Colonic mucosa (tissue), 4 donors: ENCODE measurements at regions not wholly inside any gene's neighbourhood (a gene's known extent, or its start where the extent isn't known, plus 50 kb on each side); places are given as distances from the start of the nearest gene placed in this dataset.

ENCODE experiments used
- DNase-seq: peaks from one replicate; pipeline ENCODE4 v3.0.0-alpha.2; 2020
- H3K27ac ChIP-seq: fragments of 200-600 bp; one replicate; pipeline ENCODE4 v1.8.0; 2021
- H3K27me3 ChIP-seq: fragments of 200-600 bp; one replicate; pipeline ENCODE4 v1.8.0; 2021
- H3K36me3 ChIP-seq: fragments of 200-600 bp; one replicate; pipeline ENCODE4 v1.8.0; 2021
- H3K4me1 ChIP-seq: fragments of 200-600 bp; one replicate; pipeline ENCODE4 v1.8.0; 2021; ENCODE audit warnings: mild to moderate bottlenecking
- H3K4me3 ChIP-seq: fragments of 200-600 bp; one replicate; pipeline ENCODE4 v1.8.0; 2021
- H3K9ac ChIP-seq, 2 donors: one replicate each; pipeline ENCODE4 v1.7.0; 2013; ENCODE audit warnings: control low read depth in 2 of 2, low read depth in 2 of 2, low read length in 2 of 2
- H3K9me3 ChIP-seq: fragments of 200-600 bp; one replicate; pipeline ENCODE4 v1.8.0; 2021
- intact Hi-C: fragments of 100-400 bp; cut with DNase I; formaldehyde crosslinking; loops from one replicate; pipeline ENCODE4 v1.14.1; 2022
- TF ChIP-seq, protein P1 (sequence below): fragments of 200-600 bp; IDR thresholded peaks from one replicate; pipeline ENCODE4 v1.8.0; 2022; ENCODE audit warnings: antibody characterized with exemption, mild to moderate bottlenecking
- donor health status: healthy.
- donor health status: DM: no; HTN: no; CAD: no.
- donor health status: DM: no; HTN: no; CAD: no.

DNA sequence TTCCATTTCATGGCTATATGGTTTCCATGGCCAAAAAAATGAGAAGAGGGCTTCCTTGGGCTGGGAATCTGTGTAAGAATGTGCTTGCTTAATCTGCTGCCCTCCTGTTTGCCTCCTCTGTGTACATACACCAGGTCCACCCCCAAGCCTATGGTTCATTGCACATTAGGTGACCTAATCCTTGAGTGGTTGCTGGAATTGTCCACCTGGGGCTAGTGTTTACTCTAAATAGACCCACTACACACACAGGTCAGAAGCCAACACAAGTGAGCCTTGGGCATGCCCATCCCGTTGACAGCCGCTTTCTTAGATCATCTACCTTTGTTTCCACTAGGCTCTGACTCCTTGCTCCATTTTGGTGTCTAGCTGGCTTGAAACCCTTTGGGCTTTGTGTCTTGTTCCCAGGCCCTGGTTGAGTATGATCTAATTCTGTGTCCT, 59.2 kb upstream of the ATL2 start:
- Histone ChIP-seq H3K9me3 (no peaks in the 10 kb centered on the region), H3K27me3 (no peaks in the 10 kb centered on the region), H3K4me1 (no peaks in the 10 kb centered on the region), H3K27ac (no peak overlapping the region), H3K9ac (no peak overlapping the region), H3K4me3 (no peak overlapping the region), H3K36me3 (no peaks in the 10 kb centered on the region)
- DNase-seq: no peak
- intact Hi-C loops: no loop called here
- TF ChIP-seq, protein P1, sequence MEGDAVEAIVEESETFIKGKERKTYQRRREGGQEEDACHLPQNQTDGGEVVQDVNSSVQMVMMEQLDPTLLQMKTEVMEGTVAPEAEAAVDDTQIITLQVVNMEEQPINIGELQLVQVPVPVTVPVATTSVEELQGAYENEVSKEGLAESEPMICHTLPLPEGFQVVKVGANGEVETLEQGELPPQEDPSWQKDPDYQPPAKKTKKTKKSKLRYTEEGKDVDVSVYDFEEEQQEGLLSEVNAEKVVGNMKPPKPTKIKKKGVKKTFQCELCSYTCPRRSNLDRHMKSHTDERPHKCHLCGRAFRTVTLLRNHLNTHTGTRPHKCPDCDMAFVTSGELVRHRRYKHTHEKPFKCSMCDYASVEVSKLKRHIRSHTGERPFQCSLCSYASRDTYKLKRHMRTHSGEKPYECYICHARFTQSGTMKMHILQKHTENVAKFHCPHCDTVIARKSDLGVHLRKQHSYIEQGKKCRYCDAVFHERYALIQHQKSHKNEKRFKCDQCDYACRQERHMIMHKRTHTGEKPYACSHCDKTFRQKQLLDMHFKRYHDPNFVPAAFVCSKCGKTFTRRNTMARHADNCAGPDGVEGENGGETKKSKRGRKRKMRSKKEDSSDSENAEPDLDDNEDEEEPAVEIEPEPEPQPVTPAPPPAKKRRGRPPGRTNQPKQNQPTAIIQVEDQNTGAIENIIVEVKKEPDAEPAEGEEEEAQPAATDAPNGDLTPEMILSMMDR: no peak

DNA sequence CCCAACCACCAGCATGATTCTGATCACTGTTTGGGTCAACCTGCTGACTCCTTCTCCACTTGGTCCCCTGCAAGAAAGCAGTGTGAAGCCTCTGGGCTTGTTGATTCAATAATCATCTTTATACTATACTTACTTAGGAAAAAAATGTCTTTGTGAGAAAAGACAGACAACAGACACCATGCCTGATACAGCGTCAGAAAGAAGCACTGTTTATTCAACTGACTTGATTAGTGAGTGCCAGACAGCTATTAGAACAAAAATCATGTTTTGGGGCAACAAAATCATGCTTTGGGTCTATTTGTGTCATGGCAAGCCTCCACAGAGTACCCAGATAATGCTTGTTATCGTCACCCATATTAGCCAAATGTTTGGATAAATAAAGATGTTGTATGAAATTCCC, 58.7 kb upstream of the ATL2 start:
- intact Hi-C loops: no loop called here
- no peaks in the 10 kb centered on the region for H3K27me3 ChIP-seq
- TF ChIP-seq, protein P1: no peak

DNA sequence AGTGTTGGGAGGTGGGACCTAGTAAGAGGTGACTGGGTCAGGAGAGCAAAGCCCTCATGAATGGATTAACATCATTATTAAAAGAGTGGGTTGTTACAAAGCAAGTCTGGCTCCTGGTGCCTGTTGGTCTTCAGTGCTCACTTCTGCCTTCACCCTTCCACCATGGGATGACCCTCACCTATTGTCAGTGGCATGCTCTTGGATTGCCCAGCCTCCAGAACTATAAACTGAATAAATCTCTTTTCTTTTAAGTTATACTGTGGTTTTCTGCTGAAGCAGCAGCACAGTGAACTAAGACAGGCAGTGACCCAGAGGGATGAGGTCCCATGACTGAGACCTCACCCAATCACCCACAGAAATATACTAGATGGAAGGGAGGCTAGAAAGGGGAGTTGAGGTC, 57.5 kb upstream of the ATL2 start:
- Histone ChIP-seq H3K9ac (no peak overlapping the region), H3K4me3 (no peak overlapping the region), H3K27me3 (no peaks in the 10 kb centered on the region), H3K4me1 (no peaks in the 10 kb centered on the region), H3K9me3 (no peaks in the 10 kb centered on the region), H3K36me3 (no peaks in the 10 kb centered on the region), H3K27ac (no peak overlapping the region)
- TF ChIP-seq, protein P1: no peak
- intact Hi-C loops: no loop called here
- DNase-seq: no peak

More for the DNA sequence above, 58.7 kb upstream of the ATL2 start:
- no peak overlapping the region for H3K4me3 ChIP-seq
- no peak for DNase-seq
- H3K9ac ChIP-seq: no peak overlapping the region
- no peaks in the 10 kb centered on the region for H3K4me1 ChIP-seq
- H3K36me3 ChIP-seq: no peaks in the 10 kb centered on the region
- H3K27ac ChIP-seq: no peak overlapping the region
- no peaks in the 10 kb centered on the region for H3K9me3 ChIP-seq

DNA sequence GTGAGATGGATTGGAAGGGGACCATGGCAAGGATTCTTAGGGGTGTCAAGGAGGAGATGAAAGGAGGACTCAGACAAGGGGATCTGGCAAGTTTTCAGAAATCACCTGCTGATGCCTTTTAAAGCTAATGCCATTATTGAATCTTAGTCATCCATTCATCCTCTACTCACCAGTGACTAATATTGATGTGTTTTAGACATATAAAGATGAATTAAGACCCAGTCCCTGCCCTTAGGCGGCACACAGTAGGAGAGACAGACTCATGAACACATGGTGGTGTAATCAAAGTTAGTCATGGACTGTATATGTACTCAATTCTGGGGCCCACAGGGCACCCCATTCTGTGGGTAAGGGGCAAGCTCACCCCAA, 56.5 kb upstream of the ATL2 start:
- H3K4me1 ChIP-seq: no peaks in the 10 kb centered on the region
- TF ChIP-seq, protein P1: no peak
- no peak overlapping the region for H3K27ac ChIP-seq
- no peak overlapping the region for H3K9ac ChIP-seq
- H3K36me3 ChIP-seq: no peaks in the 10 kb centered on the region
- H3K27me3 ChIP-seq: no peaks in the 10 kb centered on the region
- H3K9me3 ChIP-seq: no peaks in the 10 kb centered on the region
- intact Hi-C loops: no loop called here
- no peak for DNase-seq
- H3K4me3 ChIP-seq: no peak overlapping the region

DNA sequence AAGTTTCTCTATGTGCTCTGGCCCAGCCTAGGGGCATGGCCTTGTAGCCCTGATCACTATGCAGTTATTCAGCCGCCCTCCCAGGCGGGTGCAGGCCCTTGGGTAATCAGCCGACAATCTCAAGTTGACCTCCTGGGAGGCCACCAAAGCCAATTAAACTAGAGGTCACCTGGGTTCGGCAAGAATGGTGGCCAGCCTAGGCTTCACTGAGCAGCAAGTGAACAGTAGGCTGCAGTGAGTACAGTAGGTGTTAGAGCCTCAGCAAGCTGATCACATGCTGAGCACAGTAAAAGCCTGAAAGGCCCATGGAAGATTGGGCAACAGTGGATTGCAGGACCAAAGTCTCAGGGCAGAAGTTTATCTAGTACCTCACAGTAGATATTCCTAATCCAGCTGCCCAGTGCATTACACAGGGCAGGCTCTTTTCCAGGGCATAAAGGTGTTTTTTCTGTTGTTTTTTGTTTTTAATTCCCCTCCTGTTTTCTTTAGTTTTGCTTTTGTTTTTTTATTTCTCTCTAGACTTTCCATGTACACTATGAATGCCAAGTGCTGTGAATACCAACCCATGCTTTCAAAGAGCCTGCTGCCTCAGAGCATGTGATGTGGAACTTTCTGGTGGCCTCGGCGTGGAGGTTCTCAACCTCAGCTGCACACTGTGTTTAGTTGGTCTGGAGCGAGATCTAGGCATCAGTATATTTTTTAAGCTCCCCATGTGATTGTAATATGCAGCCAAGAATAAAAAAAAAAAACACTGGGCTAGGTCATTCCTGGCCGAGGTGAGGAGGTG, 55.9 kb upstream of the ATL2 start:
- intact Hi-C loops: no loop called here

More for the DNA sequence above, 55.9 kb upstream of the ATL2 start:
- Histone ChIP-seq H3K4me3 (no peak overlapping the region), H3K27me3 (no peaks in the 10 kb centered on the region), H3K9ac (no peak overlapping the region), H3K27ac (no peak overlapping the region), H3K9me3 (no peaks in the 10 kb centered on the region), H3K4me1 (no peaks in the 10 kb centered on the region), H3K36me3 (no peaks in the 10 kb centered on the region)
- no peak for DNase-seq
- TF ChIP-seq, protein P1: no peak
